ENCODE measurements at regions not wholly inside any gene's neighbourhood (a gene's known extent, or its start where the extent isn't known, plus 50 kb on each side); places are given as distances from the start of the nearest gene placed in this dataset.

- no peak for DNase-seq (ENCODE audit: low read depth)
Measured at GRCh38 chr10:36700123-36700522, 425.3 kb upstream of the ANKRD30A start.

DNA sequence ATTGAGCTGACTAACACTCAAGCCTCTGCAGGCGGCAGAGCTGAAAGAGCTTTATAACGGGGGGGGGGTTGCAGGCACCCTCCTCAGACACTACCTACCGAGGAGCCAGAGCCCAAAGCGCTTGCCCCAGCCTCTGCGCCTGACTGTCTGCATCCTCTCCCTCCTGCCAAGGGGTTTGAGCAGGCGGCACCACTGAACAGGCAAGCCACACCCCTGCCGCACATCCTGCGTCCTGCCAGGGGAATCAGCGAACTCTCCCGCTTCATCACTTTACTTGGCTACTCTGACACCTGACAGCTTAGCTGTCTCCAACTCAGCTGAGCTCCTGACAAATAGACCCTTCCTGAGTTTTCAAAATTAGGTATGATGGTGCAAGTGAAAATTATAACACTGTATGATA is 432.6 kb upstream of the ANKRD30A start:
- DNase-seq (ENCODE audit: low read depth), result no peak

- DNase-seq (ENCODE audit: low read depth), result no peak
Measured at GRCh38 chr10:36688717-36689116, 436.7 kb upstream of the ANKRD30A start.

- no peak for DNase-seq (ENCODE audit: low read depth)
Measured at GRCh38 chr10:36683421-36683820, 442.0 kb upstream of the ANKRD30A start.

GRCh38 chr10:36681751-36682632 is 443.4 kb upstream of the ANKRD30A start:
- no peak for DNase-seq (ENCODE audit: low read depth)

GRCh38 chr10:36679554-36679953 is 445.8 kb upstream of the ANKRD30A start:
- no peak for DNase-seq (ENCODE audit: low read depth)

- DNase-seq (ENCODE audit: low read depth), result no peak
Measured at GRCh38 chr10:36677431-36677768, 448.0 kb upstream of the ANKRD30A start.

- DNase-seq (ENCODE audit: low read depth), result no peak
Measured at GRCh38 chr10:36676756-36677430, 448.5 kb upstream of the ANKRD30A start.

DNA sequence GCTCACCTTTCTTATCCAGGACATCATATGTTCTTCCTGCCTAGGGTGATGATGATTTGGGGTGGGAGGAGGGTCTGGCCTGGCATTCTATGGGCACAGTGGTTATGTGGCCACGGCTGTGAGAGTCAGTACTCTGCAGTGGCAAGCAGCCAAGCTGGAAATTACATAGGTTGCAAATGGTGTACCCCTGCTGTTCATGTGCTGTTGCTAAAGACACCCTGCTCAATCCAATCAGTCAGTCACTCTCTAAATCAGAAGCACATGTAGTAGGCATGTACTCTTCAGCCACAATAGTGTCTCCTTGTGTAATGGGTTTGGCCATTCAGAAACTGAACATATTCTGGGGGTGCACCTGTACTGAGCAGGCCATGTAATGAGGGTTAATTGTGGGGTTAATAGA is 449.1 kb upstream of the ANKRD30A start:
- DNase-seq (ENCODE audit: low read depth), result no peak

- no peak for DNase-seq (ENCODE audit: low read depth)
Measured at GRCh38 chr10:36675458-36675880, 449.9 kb upstream of the ANKRD30A start.

- no peak for DNase-seq (ENCODE audit: low read depth)
Measured at GRCh38 chr10:36671607-36672006, 453.8 kb upstream of the ANKRD30A start.

- no peak for DNase-seq (ENCODE audit: low read depth)
Measured at GRCh38 chr10:36670621-36671402, 454.6 kb upstream of the ANKRD30A start.

DNA sequence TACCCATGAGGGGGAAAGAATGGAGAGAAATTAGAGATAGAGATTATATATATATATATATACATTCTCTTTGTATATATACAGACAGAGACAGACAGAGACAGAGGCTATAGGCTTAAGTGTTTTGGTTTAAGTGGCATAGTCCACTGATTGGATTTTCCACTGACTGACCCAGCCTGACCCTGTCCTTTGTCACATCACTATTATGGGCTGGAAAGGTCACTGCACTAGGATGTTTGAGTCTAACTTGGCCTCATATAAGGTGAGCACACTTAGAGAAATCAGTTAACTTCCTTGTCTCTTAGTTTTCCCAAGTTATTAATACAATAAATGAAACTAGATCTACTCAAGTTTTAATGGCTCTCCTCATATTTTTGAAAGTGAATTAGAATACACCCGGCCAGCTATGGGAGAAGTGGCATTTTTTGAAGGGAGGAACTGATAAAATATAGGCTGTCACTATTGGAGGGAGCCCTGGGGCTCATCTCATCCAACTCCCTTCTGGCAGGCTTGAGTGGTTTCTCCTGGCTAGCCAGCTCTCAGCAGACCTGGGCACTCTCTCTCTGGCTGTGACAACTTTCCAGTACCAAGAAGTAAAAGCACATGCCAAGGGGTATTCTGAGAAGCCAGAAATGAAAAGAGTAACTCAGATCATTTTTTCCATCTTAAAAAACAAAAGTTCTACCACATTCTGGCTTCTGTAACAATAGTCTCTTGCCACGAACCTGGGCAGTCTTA is 455.6 kb upstream of the ANKRD30A start:
- DNase-seq (ENCODE audit: low read depth), result no peak

DNA sequence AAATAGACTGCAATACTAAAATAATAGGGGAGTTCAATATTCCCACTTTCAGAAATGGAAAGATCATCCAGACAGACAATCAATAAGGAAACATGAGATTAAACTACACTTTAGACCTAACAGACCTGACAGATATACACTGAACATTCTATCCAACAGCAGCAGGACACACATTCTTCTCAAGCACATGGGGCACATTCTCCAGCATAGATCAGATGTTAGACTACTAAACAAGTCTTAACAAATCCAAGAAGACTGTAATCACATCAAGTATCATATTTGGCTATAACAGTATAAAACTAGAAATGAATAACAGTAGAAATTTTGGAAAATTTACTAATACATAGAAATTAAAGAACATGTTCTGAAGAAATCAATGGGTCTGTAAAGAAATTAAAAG is 458.9 kb upstream of the ANKRD30A start:
- DNase-seq (ENCODE audit: low read depth), result no peak

GRCh38 chr10:36662571-36662970 is 462.8 kb upstream of the ANKRD30A start:
- DNase-seq (ENCODE audit: low read depth), result no peak

GRCh38 chr10:36650274-36650673 is 475.1 kb upstream of the ANKRD30A start:
- DNase-seq (ENCODE audit: low read depth), result no peak

- DNase-seq (ENCODE audit: low read depth), result no peak
Measured at GRCh38 chr10:36647540-36647939, 477.9 kb upstream of the ANKRD30A start.

- DNase-seq (ENCODE audit: low read depth), result no peak
Measured at GRCh38 chr10:36640626-36641025, 484.8 kb upstream of the ANKRD30A start.

GRCh38 chr10:36638462-36639155 is 486.8 kb upstream of the ANKRD30A start:
- DNase-seq (ENCODE audit: low read depth), result no peak

- no peak for DNase-seq (ENCODE audit: low read depth)
Measured at GRCh38 chr10:36636879-36637278, 488.5 kb upstream of the ANKRD30A start.

DNA sequence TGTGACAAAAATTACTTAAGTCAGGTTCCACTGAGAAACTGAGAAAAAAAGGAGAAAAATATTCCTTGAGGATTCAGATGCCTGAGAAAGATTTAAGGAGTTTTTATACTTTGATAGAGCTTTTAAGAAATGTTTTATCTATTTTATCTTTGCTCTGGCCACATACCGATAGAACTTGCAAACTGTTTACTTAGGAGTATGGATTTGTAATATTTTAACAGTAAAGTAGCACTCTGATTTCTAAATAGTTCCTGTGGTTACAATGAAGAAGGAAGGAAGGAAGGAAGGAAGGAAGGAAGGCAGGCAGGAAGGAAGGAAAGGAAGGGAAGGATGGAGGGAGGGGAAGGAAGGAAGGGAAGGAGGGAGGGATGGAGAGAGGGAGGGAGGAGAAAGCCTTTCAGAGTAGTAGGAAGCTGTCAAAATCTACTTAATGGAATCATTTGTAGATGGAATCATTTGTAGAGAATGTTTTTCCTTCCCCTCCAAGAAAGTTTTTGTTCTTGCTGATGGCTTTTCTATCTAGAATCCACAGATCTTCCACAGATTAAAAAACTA is 489.0 kb upstream of the ANKRD30A start:
- DNase-seq (ENCODE audit: low read depth), result no peak

Data from T follicular helper cell (primary cell).